Ishikawa (cell line): ENCODE measurements at regions not wholly inside any gene's neighbourhood (a gene's known extent, or its start where the extent isn't known, plus 50 kb on each side); places are given as distances from the start of the nearest gene placed in this dataset.

Experiments
- CEBPB ChIP-seq: IDR thresholded peaks from 2 replicates; pipeline ENCODE4 v1.6.1; 2012
- CREB1 ChIP-seq: IDR thresholded peaks from 2 replicates; pipeline ENCODE4 v1.6.1; 2012; ENCODE audit warnings: low read depth
- FOXM1 ChIP-seq: IDR thresholded peaks from 2 replicates; pipeline ENCODE4 v1.6.1; 2012; ENCODE audit warnings: low read depth, borderline replicate concordance
- NFIC ChIP-seq: IDR thresholded peaks from 2 replicates; pipeline ENCODE4 v1.6.1; 2012
- RAD21 ChIP-seq: IDR thresholded peaks from 2 replicates; pipeline ENCODE4 v1.6.1; 2012; ENCODE audit warnings: low read depth
- TAF1 ChIP-seq: IDR thresholded peaks from 2 replicates; pipeline ENCODE4 v1.6.1; 2012; ENCODE audit warnings: low read depth, mild to moderate bottlenecking
- TEAD4 ChIP-seq: IDR thresholded peaks from 2 replicates; pipeline ENCODE4 v1.6.1; 2012
- YY1 ChIP-seq: IDR thresholded peaks from 2 replicates; pipeline ENCODE4 v1.6.1; 2012; ENCODE audit warnings: low read depth
- ZBTB7A ChIP-seq: IDR thresholded peaks from 2 replicates; pipeline ENCODE4 v1.6.1; 2012; ENCODE audit warnings: low read depth
- TF ChIP-seq, protein P1 (sequence below): IDR thresholded peaks from 2 replicates; pipeline ENCODE4 v1.6.1; 2012; ENCODE audit warnings: low read depth, mild to moderate bottlenecking
- TF ChIP-seq, protein P2 (sequence below): IDR thresholded peaks from 2 replicates; pipeline ENCODE4 v1.6.1; 2012
- TF ChIP-seq, protein P3 (sequence below): IDR thresholded peaks from 2 replicates; pipeline ENCODE4 v1.6.1; 2012

DNA sequence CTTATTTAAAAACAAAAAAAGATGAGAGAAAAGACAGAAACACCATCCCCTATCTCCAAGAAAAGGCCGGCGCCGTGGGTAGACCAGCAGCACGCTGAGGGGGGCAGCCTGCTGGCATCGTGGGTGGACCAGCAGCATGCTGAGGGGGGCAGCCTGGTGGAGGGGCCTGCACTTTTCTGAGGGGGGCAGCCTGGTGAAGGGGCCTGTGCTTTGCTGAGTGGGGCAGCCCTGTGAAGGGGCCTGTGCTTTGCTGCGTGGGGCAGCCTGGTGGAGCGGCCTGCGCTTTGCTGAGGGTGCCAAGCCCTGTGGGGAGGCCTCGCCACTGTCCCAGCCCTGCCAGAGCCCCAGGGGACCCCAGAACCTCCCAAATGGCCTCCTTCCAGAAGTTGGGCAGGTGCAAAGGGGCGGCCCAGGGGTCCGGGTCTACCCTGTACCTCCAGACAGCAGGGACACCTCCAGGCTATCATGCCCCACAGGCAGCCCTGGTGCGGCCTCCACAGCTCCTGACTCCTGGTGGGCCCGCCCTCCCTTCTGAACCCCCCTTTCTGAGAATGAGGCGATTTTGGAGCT lies 1185.7 kb downstream of the BRD1 start:
- TF ChIP-seq, protein P1, sequence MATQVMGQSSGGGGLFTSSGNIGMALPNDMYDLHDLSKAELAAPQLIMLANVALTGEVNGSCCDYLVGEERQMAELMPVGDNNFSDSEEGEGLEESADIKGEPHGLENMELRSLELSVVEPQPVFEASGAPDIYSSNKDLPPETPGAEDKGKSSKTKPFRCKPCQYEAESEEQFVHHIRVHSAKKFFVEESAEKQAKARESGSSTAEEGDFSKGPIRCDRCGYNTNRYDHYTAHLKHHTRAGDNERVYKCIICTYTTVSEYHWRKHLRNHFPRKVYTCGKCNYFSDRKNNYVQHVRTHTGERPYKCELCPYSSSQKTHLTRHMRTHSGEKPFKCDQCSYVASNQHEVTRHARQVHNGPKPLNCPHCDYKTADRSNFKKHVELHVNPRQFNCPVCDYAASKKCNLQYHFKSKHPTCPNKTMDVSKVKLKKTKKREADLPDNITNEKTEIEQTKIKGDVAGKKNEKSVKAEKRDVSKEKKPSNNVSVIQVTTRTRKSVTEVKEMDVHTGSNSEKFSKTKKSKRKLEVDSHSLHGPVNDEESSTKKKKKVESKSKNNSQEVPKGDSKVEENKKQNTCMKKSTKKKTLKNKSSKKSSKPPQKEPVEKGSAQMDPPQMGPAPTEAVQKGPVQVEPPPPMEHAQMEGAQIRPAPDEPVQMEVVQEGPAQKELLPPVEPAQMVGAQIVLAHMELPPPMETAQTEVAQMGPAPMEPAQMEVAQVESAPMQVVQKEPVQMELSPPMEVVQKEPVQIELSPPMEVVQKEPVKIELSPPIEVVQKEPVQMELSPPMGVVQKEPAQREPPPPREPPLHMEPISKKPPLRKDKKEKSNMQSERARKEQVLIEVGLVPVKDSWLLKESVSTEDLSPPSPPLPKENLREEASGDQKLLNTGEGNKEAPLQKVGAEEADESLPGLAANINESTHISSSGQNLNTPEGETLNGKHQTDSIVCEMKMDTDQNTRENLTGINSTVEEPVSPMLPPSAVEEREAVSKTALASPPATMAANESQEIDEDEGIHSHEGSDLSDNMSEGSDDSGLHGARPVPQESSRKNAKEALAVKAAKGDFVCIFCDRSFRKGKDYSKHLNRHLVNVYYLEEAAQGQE = no peak
- TF ChIP-seq YY1 = no peak
- no peak for TF ChIP-seq TAF1
- TF ChIP-seq ZBTB7A = no peak
- no peak for TF ChIP-seq CREB1
- TF ChIP-seq CEBPB = no peak
- TF ChIP-seq, protein P2, sequence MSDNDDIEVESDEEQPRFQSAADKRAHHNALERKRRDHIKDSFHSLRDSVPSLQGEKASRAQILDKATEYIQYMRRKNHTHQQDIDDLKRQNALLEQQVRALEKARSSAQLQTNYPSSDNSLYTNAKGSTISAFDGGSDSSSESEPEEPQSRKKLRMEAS = no peak
- TF ChIP-seq TEAD4 = no peak
- TF ChIP-seq, protein P3, sequence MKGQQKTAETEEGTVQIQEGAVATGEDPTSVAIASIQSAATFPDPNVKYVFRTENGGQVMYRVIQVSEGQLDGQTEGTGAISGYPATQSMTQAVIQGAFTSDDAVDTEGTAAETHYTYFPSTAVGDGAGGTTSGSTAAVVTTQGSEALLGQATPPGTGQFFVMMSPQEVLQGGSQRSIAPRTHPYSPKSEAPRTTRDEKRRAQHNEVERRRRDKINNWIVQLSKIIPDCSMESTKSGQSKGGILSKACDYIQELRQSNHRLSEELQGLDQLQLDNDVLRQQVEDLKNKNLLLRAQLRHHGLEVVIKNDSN = no peak
- TF ChIP-seq FOXM1 = no peak
- no peak for TF ChIP-seq RAD21
- TF ChIP-seq NFIC = no peak
